HFFc6 (cell line): ENCODE measurements at regions not wholly inside any gene's neighbourhood (a gene's known extent, or its start where the extent isn't known, plus 50 kb on each side); places are given as distances from the start of the nearest gene placed in this dataset.

Source experiments
- DNase-seq: peaks from one replicate; pipeline ENCODE4 v3.0.0-alpha.2; 2018
- H3K27ac Mint-ChIP-seq: 2 replicates; pipeline ENCODE4 v1.8.0; 2020; ENCODE audit warnings: mild to moderate bottlenecking, mixed read lengths
- H3K27me3 Mint-ChIP-seq: 2 replicates; pipeline ENCODE4 v1.8.0; 2021; ENCODE audit warnings: mild to moderate bottlenecking, moderate library complexity, mixed read lengths; ENCODE audit not compliant: insufficient read depth
- H3K36me3 Mint-ChIP-seq: 2 replicates; pipeline ENCODE4 v1.8.0; 2021; ENCODE audit warnings: low read depth, mixed read lengths
- H3K4me1 Mint-ChIP-seq: 2 replicates; pipeline ENCODE4 v1.8.0; 2020; ENCODE audit warnings: low read depth, mixed read lengths
- H3K4me3 Mint-ChIP-seq: 2 replicates; pipeline ENCODE4 v1.8.0; 2020; ENCODE audit warnings: mild to moderate bottlenecking, moderate library complexity, mixed read lengths
- H3K9me3 Mint-ChIP-seq: 2 replicates; pipeline ENCODE4 v1.8.0; 2020; ENCODE audit warnings: mild to moderate bottlenecking, mixed read lengths
- CTCF ChIP-seq: fragments of 200-600 bp; sonication (generic); IDR thresholded peaks from 2 replicates; pipeline ENCODE4 v1.5.0; 2021; ENCODE audit warnings: antibody characterized with exemption, mild to moderate bottlenecking

- DNase-seq: no peak
- H3K27ac Mint-ChIP-seq: no peak overlapping the region
- TF ChIP-seq CTCF: no peak
- peaks cover 4% of the 10 kb centered on the region; the same call in 1 of the 2 replicates for H3K9me3 Mint-ChIP-seq
- peaks cover 7% of the 10 kb centered on the region; the same call in 1 of the 2 replicates for H3K27me3 Mint-ChIP-seq
- H3K4me3 Mint-ChIP-seq: no peak overlapping the region
- no peaks in the 10 kb centered on the region for H3K4me1 Mint-ChIP-seq
- no peaks in the 10 kb centered on the region for H3K36me3 Mint-ChIP-seq
Measured at GRCh38 chr18:57223144-57223870, 76.4 kb downstream of the BOD1L2 start.

GRCh38 chr18:57230861-57231585 lies 84.1 kb downstream of the BOD1L2 start:
- no peak for TF ChIP-seq CTCF
- no peak for DNase-seq
- H3K9me3 Mint-ChIP-seq: peaks cover 9% of the 10 kb centered on the region
- H3K27me3 Mint-ChIP-seq: peaks cover 7% of the 10 kb centered on the region
- no peaks in the 10 kb centered on the region for H3K4me1 Mint-ChIP-seq
- H3K27ac Mint-ChIP-seq: no peak overlapping the region
- no peak overlapping the region for H3K4me3 Mint-ChIP-seq
- no peaks in the 10 kb centered on the region for H3K36me3 Mint-ChIP-seq

GRCh38 chr18:57231864-57232263 lies 85.0 kb downstream of the BOD1L2 start:
- H3K4me3 Mint-ChIP-seq: no peak overlapping the region
- no peaks in the 10 kb centered on the region for H3K4me1 Mint-ChIP-seq
- H3K27ac Mint-ChIP-seq: no peak overlapping the region
- H3K9me3 Mint-ChIP-seq: peaks cover 9% of the 10 kb centered on the region
- TF ChIP-seq CTCF: no peak
- peaks cover 2% of the 10 kb centered on the region for H3K27me3 Mint-ChIP-seq
- DNase-seq: no peak
- no peaks in the 10 kb centered on the region for H3K36me3 Mint-ChIP-seq

GRCh38 chr18:57234346-57234745 lies 87.5 kb downstream of the BOD1L2 start:
- Mint-ChIP-seq H3K4me1 (no peaks in the 10 kb centered on the region), H3K4me3 (no peak overlapping the region), H3K27ac (no peak overlapping the region), H3K36me3 (no peaks in the 10 kb centered on the region), H3K9me3 (no peaks in the 10 kb centered on the region), H3K27me3 (peaks cover 2% of the 10 kb centered on the region)
- TF ChIP-seq CTCF: no peak
- DNase-seq: no peak

GRCh38 chr18:57241869-57242268 lies 95.0 kb downstream of the BOD1L2 start:
- no peak for DNase-seq
- H3K4me3 Mint-ChIP-seq: no peak overlapping the region
- H3K36me3 Mint-ChIP-seq: no peaks in the 10 kb centered on the region
- H3K4me1 Mint-ChIP-seq: no peaks in the 10 kb centered on the region
- no peak overlapping the region for H3K27ac Mint-ChIP-seq
- H3K9me3 Mint-ChIP-seq: no peaks in the 10 kb centered on the region
- H3K27me3 Mint-ChIP-seq: peaks cover 6% of the 10 kb centered on the region
- no peak for TF ChIP-seq CTCF
